ENCODE measurements at regions not wholly inside any gene's neighbourhood (a gene's known extent, or its start where the extent isn't known, plus 50 kb on each side); places are given as distances from the start of the nearest gene placed in this dataset.

DNA sequence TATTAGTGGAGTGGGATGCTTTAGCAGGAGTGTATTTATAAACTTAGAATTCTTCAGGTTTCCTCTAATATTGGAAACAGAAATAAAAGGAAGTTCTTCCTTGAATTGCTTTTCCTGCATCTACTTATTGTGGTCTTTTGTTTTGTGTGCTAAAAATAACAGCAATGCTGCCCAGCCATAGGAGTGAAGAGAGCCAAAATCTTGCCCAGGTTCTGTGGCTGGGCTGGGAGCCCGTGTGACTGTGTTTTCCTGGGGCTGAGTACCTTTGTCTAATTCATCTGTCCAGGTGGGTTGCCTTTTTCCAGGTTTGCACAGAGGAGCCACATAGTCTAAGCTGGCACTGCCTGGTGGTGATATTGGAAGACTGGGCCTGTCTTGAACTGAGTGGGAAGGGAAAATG lies 179.7 kb upstream of the ADAMTSL1 start:
- intact Hi-C loops (cut with micrococcal nuclease) (no loop called here), in situ Hi-C loops (cut with MboI) (no loop called here)
- Histone ChIP-seq H4K20me1 (replicated peaks; ENCODE audit: control insufficient read depth, insufficient read depth, low read length) (no peaks in the 10 kb centered on the region), H3K9me1 (ENCODE audit: control insufficient read depth, insufficient read depth, low read length) (no peaks in the 10 kb centered on the region), H3K36me3 (ENCODE audit: control insufficient read depth, insufficient read depth, low read length) (no peaks in the 10 kb centered on the region), H3K9ac (ENCODE audit: insufficient read depth in 1 of 2, low read depth in 2 of 2, low read length in 2 of 2) (no peak overlapping the region), H2AFZ (ENCODE audit: low read depth, low read length) (no peak overlapping the region), H3K27ac (ENCODE audit: extremely low read depth, low read depth, low read length) (no peak overlapping the region), H3K9me3 (replicated peaks; ENCODE audit: control insufficient read depth, insufficient read depth, low read depth, low read length) (no peaks in the 10 kb centered on the region), H3K4me2 (ENCODE audit: insufficient read depth, low read length) (no peak overlapping the region), H3K27me3 (ENCODE audit: control insufficient read depth in 2 of 2, insufficient read depth in 2 of 2, low read length in 2 of 2) (no peaks in the 10 kb centered on the region), H3K4me1 (replicated peaks in 1 of 2; ENCODE audit: control insufficient read depth in 2 of 2, insufficient read depth in 2 of 2, low read length in 2 of 2) (no peaks in the 10 kb centered on the region), H3K79me2 (ENCODE audit: control insufficient read depth, insufficient read depth, low read length) (no peaks in the 10 kb centered on the region), H3K4me3 (no peak overlapping the region)
- POLR2A ChIA-PET = no interaction called here
- BruUV-seq (replicated peaks) = no TSS peak
- FAIRE-seq (no peak), ATAC-seq (no peak), DNase-seq (ENCODE audit: extremely low read depth in 1 of 4, low spot score in 3 of 4) (no peak)
- WGBS (ENCODE audit: insufficient coverage, low coverage, missing lambda C conversion rate) = 0% methylated on average over 1 of the region's 1 CpG
- CTCF ChIA-PET (ENCODE audit: low intra/inter-chr PET ratio) = no interaction called here
- TF ChIP-seq ZNF764 (CRISPR knock-in tag; IDR thresholded peaks at IDR 0.05; ENCODE audit: low read depth) (no peak), BRF2 (IDR thresholded peaks at IDR 0.05; ENCODE audit: borderline replicate concordance, insufficient read depth, insufficient read length) (no peak), ZNF830 (CRISPR knock-in tag; IDR thresholded peaks at IDR 0.05) (no peak), GABPB1 (CRISPR knock-in tag; IDR thresholded peaks at IDR 0.05) (no peak), FOXJ3 (CRISPR knock-in tag; IDR thresholded peaks at IDR 0.05) (no peak), MEIS2 (IDR thresholded peaks at IDR 0.05; ENCODE audit: partially characterized antibody) (no peak), MBD1 (CRISPR knock-in tag; IDR thresholded peaks at IDR 0.05) (no peak), HOXB6 (CRISPR knock-in tag; IDR thresholded peaks at IDR 0.05; ENCODE audit: borderline replicate concordance) (no peak), ZZZ3 (IDR thresholded peaks at IDR 0.05) (no peak)
- TF ChIP-seq, protein P1, sequence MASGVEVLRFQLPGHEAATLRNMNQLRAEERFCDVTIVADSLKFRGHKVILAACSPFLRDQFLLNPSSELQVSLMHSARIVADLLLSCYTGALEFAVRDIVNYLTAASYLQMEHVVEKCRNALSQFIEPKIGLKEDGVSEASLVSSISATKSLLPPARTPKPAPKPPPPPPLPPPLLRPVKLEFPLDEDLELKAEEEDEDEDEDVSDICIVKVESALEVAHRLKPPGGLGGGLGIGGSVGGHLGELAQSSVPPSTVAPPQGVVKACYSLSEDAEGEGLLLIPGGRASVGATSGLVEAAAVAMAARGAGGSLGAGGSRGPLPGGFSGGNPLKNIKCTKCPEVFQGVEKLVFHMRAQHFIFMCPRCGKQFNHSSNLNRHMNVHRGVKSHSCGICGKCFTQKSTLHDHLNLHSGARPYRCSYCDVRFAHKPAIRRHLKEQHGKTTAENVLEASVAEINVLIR (CRISPR knock-in tag; IDR thresholded peaks at IDR 0.05) = no peak
- TF ChIP-seq, protein P2, sequence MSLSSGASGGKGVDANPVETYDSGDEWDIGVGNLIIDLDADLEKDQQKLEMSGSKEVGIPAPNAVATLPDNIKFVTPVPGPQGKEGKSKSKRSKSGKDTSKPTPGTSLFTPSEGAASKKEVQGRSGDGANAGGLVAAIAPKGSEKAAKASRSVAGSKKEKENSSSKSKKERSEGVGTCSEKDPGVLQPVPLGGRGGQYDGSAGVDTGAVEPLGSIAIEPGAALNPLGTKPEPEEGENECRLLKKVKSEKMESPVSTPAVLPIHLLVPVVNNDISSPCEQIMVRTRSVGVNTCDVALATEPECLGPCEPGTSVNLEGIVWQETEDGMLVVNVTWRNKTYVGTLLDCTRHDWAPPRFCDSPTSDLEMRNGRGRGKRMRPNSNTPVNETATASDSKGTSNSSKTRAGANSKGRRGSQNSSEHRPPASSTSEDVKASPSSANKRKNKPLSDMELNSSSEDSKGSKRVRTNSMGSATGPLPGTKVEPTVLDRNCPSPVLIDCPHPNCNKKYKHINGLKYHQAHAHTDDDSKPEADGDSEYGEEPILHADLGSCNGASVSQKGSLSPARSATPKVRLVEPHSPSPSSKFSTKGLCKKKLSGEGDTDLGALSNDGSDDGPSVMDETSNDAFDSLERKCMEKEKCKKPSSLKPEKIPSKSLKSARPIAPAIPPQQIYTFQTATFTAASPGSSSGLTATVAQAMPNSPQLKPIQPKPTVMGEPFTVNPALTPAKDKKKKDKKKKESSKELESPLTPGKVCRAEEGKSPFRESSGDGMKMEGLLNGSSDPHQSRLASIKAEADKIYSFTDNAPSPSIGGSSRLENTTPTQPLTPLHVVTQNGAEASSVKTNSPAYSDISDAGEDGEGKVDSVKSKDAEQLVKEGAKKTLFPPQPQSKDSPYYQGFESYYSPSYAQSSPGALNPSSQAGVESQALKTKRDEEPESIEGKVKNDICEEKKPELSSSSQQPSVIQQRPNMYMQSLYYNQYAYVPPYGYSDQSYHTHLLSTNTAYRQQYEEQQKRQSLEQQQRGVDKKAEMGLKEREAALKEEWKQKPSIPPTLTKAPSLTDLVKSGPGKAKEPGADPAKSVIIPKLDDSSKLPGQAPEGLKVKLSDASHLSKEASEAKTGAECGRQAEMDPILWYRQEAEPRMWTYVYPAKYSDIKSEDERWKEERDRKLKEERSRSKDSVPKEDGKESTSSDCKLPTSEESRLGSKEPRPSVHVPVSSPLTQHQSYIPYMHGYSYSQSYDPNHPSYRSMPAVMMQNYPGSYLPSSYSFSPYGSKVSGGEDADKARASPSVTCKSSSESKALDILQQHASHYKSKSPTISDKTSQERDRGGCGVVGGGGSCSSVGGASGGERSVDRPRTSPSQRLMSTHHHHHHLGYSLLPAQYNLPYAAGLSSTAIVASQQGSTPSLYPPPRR (CRISPR knock-in tag; IDR thresholded peaks at IDR 0.05; ENCODE audit: borderline replicate concordance) = no peak

Data from K562 (cell line).